Endothelial cell of umbilical vein (primary cell): ENCODE measurements at regions not wholly inside any gene's neighbourhood (a gene's known extent, or its start where the extent isn't known, plus 50 kb on each side); places are given as distances from the start of the nearest gene placed in this dataset.

Source experiments
- EZH2 ChIP-seq: IDR thresholded peaks from 2 replicates; pipeline ENCODE4 v1.6.1; 2012; ENCODE audit warnings: borderline replicate concordance, low read depth, mild to moderate bottlenecking, moderate library complexity, low read length, inconsistent platforms; ENCODE audit not compliant: severe bottlenecking
- FOS ChIP-seq: IDR thresholded peaks from 2 replicates; pipeline ENCODE4 v1.6.1; 2011; ENCODE audit warnings: mild to moderate bottlenecking, low read length, moderate library complexity, borderline replicate concordance; ENCODE audit not compliant: insufficient read depth
- MAX ChIP-seq: IDR thresholded peaks from 2 replicates; pipeline ENCODE4 v1.6.1; 2011; ENCODE audit not compliant: insufficient read depth, insufficient read length
- POLR2A ChIP-seq: IDR thresholded peaks from 2 replicates; pipeline ENCODE4 v1.6.1; 2012; ENCODE audit warnings: low read depth, mild to moderate bottlenecking, control low read depth, low read length
- POLR2AphosphoS5 ChIP-seq: IDR thresholded peaks from 2 replicates; pipeline ENCODE4 v1.6.1; 2012; ENCODE audit warnings: low read depth, mild to moderate bottlenecking, control low read depth, low read length, moderate library complexity; ENCODE audit not compliant: insufficient read depth
- TF ChIP-seq, protein P1 (sequence below), 2 donors: IDR thresholded peaks; 1 replicate in 1 of 2; 2 replicates in 1 of 2; pipeline ENCODE4 v1.5.1; 2011; ENCODE audit warnings: low read length in 2 of 2, mild to moderate bottlenecking in 2 of 2, moderate library complexity in 2 of 2, control low read depth in 1 of 2, inconsistent platforms in 1 of 2, low read depth in 1 of 2; ENCODE audit not compliant: insufficient read depth in 1 of 2; ENCODE audit errors: extremely low read depth in 1 of 2

DNA sequence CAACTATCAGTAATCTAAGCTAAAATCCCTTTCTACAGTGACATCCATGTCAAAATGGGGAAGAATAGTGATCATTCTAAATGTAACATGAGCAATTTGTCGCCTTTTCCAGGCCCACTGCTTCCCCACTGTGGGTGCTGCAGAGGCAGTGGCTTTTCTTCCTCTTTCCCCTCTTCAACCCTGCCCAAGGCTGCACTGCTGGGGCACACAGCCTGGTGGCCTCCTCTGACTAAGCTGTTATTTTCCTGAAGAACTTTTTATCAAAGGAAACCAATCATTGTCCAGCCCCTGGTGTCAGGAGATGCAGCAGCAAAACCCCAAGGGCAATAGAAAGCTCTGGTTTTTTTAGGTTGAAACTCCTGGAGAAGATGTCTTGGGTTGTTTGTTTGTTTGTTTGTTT, 117.6 kb upstream of the KLF7 start:
- no peak for TF ChIP-seq POLR2A
- TF ChIP-seq, protein P1, sequence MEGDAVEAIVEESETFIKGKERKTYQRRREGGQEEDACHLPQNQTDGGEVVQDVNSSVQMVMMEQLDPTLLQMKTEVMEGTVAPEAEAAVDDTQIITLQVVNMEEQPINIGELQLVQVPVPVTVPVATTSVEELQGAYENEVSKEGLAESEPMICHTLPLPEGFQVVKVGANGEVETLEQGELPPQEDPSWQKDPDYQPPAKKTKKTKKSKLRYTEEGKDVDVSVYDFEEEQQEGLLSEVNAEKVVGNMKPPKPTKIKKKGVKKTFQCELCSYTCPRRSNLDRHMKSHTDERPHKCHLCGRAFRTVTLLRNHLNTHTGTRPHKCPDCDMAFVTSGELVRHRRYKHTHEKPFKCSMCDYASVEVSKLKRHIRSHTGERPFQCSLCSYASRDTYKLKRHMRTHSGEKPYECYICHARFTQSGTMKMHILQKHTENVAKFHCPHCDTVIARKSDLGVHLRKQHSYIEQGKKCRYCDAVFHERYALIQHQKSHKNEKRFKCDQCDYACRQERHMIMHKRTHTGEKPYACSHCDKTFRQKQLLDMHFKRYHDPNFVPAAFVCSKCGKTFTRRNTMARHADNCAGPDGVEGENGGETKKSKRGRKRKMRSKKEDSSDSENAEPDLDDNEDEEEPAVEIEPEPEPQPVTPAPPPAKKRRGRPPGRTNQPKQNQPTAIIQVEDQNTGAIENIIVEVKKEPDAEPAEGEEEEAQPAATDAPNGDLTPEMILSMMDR (IDR thresholded peaks at IDR 0.05; ENCODE audit: extremely low read depth in 1 of 2, insufficient read depth in 1 of 2, low read depth in 1 of 2, low read length in 2 of 2): peak; percentile 16 to 30
- TF ChIP-seq MAX: no peak
- TF ChIP-seq EZH2: no peak
- no peak for TF ChIP-seq FOS
- no peak for TF ChIP-seq POLR2AphosphoS5
